ENCODE measurements at regions not wholly inside any gene's neighbourhood (a gene's known extent, or its start where the extent isn't known, plus 50 kb on each side); places are given as distances from the start of the nearest gene placed in this dataset.

DNA sequence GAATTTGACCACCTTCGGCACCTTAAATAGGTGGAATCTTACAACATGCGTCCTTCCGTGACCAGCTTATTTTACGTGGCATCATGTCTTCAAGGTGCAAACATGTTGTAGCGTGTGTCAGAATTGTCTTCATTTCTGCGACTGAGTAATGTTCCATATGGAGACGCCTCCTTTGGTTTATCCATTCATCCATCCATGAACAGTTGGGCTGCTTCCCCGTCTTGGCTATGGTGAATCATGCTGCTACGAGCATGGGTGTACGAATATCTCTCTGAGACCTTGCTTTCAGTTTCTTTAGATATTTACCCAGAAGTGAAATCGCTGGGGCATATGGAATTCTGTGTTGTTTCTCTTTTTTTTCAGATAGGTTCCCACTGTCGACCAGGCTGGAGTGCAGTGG lies 391.9 kb upstream of the IRX2 start (continued):
- TF ChIP-seq, protein P1, sequence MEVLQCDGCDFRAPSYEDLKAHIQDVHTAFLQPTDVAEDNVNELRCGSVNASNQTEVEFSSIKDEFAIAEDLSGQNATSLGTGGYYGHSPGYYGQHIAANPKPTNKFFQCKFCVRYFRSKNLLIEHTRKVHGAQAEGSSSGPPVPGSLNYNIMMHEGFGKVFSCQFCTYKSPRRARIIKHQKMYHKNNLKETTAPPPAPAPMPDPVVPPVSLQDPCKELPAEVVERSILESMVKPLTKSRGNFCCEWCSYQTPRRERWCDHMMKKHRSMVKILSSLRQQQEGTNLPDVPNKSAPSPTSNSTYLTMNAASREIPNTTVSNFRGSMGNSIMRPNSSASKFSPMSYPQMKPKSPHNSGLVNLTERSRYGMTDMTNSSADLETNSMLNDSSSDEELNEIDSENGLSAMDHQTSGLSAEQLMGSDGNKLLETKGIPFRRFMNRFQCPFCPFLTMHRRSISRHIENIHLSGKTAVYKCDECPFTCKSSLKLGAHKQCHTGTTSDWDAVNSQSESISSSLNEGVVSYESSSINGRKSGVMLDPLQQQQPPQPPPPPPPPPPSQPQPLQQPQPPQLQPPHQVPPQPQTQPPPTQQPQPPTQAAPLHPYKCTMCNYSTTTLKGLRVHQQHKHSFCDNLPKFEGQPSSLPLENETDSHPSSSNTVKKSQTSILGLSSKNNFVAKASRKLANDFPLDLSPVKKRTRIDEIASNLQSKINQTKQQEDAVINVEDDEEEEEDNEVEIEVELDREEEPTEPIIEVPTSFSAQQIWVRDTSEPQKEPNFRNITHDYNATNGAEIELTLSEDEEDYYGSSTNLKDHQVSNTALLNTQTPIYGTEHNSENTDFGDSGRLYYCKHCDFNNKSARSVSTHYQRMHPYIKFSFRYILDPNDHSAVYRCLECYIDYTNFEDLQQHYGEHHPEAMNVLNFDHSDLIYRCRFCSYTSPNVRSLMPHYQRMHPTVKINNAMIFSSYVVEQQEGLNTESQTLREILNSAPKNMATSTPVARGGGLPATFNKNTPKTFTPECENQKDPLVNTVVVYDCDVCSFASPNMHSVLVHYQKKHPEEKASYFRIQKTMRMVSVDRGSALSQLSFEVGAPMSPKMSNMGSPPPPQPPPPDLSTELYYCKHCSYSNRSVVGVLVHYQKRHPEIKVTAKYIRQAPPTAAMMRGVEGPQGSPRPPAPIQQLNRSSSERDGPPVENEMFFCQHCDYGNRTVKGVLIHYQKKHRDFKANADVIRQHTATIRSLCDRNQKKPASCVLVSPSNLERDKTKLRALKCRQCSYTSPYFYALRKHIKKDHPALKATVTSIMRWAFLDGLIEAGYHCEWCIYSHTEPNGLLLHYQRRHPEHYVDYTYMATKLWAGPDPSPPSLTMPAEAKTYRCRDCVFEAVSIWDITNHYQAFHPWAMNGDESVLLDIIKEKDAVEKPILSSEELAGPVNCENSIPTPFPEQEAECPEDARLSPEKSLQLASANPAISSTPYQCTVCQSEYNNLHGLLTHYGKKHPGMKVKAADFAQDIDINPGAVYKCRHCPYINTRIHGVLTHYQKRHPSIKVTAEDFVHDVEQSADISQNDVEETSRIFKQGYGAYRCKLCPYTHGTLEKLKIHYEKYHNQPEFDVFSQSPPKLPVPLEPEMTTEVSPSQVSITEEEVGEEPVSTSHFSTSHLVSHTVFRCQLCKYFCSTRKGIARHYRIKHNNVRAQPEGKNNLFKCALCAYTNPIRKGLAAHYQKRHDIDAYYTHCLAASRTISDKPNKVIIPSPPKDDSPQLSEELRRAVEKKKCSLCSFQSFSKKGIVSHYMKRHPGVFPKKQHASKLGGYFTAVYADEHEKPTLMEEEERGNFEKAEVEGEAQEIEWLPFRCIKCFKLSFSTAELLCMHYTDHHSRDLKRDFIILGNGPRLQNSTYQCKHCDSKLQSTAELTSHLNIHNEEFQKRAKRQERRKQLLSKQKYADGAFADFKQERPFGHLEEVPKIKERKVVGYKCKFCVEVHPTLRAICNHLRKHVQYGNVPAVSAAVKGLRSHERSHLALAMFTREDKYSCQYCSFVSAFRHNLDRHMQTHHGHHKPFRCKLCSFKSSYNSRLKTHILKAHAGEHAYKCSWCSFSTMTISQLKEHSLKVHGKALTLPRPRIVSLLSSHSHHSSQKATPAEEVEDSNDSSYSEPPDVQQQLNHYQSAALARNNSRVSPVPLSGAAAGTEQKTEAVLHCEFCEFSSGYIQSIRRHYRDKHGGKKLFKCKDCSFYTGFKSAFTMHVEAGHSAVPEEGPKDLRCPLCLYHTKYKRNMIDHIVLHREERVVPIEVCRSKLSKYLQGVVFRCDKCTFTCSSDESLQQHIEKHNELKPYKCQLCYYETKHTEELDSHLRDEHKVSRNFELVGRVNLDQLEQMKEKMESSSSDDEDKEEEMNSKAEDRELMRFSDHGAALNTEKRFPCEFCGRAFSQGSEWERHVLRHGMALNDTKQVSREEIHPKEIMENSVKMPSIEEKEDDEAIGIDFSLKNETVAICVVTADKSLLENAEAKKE (CRISPR knock-in tag; IDR thresholded peaks at IDR 0.05) = no peak
- TF ChIP-seq ZNF331 (CRISPR knock-in tag; IDR thresholded peaks at IDR 0.05; ENCODE audit: low read depth) = no peak
- TF ChIP-seq, protein P2, sequence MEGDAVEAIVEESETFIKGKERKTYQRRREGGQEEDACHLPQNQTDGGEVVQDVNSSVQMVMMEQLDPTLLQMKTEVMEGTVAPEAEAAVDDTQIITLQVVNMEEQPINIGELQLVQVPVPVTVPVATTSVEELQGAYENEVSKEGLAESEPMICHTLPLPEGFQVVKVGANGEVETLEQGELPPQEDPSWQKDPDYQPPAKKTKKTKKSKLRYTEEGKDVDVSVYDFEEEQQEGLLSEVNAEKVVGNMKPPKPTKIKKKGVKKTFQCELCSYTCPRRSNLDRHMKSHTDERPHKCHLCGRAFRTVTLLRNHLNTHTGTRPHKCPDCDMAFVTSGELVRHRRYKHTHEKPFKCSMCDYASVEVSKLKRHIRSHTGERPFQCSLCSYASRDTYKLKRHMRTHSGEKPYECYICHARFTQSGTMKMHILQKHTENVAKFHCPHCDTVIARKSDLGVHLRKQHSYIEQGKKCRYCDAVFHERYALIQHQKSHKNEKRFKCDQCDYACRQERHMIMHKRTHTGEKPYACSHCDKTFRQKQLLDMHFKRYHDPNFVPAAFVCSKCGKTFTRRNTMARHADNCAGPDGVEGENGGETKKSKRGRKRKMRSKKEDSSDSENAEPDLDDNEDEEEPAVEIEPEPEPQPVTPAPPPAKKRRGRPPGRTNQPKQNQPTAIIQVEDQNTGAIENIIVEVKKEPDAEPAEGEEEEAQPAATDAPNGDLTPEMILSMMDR (conservative IDR thresholded peaks at IDR 0.05; ENCODE audit: low read depth in 2 of 2) = no peak

DNA sequence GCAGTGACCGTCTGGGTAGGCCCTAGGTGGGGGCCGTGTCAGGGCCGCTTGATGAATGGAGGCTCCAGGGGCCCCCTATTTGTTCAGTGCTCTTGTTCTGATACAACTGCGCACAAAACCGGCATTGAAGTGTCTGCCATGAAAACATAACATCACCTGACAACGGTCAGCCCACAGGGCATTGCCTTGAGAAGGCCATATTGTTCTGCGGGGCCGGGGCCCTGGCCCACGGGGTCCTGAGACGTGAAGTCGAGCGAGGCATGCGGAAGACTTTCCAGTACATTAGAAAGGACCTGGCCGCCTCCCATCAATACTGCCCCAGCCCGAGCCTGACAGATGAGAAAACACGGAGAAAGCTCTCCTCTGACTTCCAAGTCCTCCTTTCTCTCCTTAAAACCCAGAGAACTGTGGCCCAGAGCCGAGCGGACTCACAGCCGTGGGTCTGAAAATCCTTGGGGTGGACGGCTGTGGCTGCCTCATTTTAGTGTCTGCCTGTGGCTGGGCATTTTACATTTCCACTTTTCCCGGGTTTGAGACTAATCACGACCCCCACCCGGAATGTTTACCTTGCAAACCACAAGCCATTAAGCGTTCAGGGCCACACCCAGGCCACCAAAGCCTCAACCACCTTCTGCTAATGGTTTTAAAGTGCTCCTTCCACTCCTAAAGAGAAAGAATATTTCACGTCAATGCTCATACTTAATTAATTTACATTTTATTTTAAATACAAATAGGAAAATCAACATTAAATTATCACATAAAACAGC lies 391.0 kb upstream of the IRX2 start:
- no peak for DNase-seq (ENCODE audit: low spot score)
- Mint-ChIP-seq H3K9me3 (peaks cover 7% of the 10 kb centered on the region; the same call in 2 of the 3 replicates), H3K27me3 (ENCODE audit: insufficient read depth, low read depth, poor library complexity) (no peaks in the 10 kb centered on the region), H3K36me3 (ENCODE audit: low read depth) (peaks cover 3% of the 10 kb centered on the region; the same call in 2 of the 3 replicates), H3K4me3 (no peak overlapping the region), H3K27ac (no peak overlapping the region), H3K4me1 (no peaks in the 10 kb centered on the region)
- no peaks in the 10 kb centered on the region for H3K36me3 ChIP-seq (ENCODE audit: insufficient read depth)
- no peak overlapping the region for H3K27ac ChIP-seq (ENCODE audit: low read depth)
- no peak overlapping the region for H2AFZ ChIP-seq
- no peak overlapping the region for H3K4me3 ChIP-seq
- no peaks in the 10 kb centered on the region for H3K9me2 ChIP-seq (ENCODE audit: insufficient read depth)
- no peaks in the 10 kb centered on the region for H3K79me2 ChIP-seq (replicated peaks; ENCODE audit: insufficient read depth)
- no peaks in the 10 kb centered on the region for H4K20me1 ChIP-seq (replicated peaks; ENCODE audit: insufficient read depth)
- no peaks in the 10 kb centered on the region for H3K27me3 ChIP-seq (ENCODE audit: insufficient read depth)
- H3K4me2 ChIP-seq = no peak overlapping the region
- no peaks in the 10 kb centered on the region for H3F3A ChIP-seq (replicated peaks; ENCODE audit: low read depth)
- ATAC-seq = no peak
- no peaks in the 10 kb centered on the region; the same call in 1 of the 2 replicates for H3K4me1 ChIP-seq (ENCODE audit: insufficient read depth)
- no peak for TF ChIP-seq JUNB (IDR thresholded peaks at IDR 0.05; ENCODE audit: unreplicated experiment)
- TF ChIP-seq, protein P2 (conservative IDR thresholded peaks at IDR 0.05; ENCODE audit: low read depth in 2 of 2) = no peak
